Activated T-cell treated with anti-CD3 and anti-CD28 coated beads, Interleukin-2, amount 50 U/mL, for 1 hour (primary cell): ENCODE measurements at regions not wholly inside any gene's neighbourhood (a gene's known extent, or its start where the extent isn't known, plus 50 kb on each side); places are given as distances from the start of the nearest gene placed in this dataset.
A peak's percentile ranks its signal among the peaks of the same experiment; 100 is the strongest.

Experiments
- DNase-seq: peaks from one replicate; pipeline ENCODE4 v3.0.0-alpha.2; 2020

DNA sequence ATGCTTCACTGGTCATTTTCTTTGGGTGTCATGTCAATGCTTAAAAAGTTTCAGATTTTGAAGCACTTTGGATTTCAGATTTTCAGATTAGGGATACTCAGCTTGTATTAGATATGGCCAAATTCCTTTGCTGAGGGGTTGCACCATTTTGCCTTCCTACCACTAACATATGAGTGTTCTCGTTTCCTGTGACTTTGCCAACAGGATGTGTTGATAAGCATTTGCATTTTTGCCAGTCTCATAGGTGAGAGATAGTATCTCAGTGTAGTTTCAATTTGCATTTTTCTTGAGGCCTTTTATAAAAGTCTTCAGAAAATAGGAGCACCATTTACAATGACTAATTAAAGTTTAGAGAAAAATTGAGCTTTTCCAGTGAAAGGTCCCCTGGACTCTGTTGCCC, 71.6 kb upstream of the CLCN4 start:
- no peak for DNase-seq

DNA sequence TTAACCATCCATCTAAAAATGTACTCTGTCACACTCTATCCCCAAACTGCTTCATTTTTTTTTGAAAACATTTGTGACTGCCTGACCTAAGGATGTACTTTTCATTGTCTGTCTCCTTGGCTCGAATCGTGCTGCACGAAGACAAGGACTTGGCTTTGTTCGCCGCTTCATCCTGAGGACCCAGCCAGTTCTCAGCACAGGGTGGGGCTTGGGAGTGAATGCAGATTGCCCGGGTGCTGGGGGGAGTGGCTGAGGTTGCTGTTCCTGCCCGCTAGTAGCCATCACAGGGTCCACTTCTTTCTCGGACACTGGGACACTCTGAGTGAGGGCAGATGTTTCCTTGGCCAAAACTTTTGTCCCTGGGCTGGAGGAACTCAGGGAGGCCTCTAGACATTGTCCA, 70.1 kb upstream of the CLCN4 start:
- DNase-seq = no peak

DNA sequence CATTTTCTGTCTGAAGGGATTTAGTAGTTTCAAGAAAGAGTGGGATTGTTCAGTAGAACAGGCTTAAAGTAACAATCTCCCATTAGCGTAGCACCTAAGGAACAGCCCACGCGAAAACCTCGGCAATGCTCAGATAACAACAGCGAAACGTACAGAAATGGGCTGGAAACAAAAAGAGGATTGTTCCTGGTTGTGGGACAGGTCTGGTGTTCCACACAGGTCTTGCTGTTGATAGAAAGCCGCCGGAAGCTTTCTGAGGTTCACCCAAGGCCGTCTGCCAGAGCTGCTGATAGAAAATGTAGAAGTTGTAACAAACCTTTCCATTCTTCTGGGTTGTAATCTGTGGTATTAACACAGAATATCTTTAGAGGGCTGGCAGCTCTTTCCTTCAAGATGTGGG, 69.4 kb upstream of the CLCN4 start:
- DNase-seq = no peak

DNA sequence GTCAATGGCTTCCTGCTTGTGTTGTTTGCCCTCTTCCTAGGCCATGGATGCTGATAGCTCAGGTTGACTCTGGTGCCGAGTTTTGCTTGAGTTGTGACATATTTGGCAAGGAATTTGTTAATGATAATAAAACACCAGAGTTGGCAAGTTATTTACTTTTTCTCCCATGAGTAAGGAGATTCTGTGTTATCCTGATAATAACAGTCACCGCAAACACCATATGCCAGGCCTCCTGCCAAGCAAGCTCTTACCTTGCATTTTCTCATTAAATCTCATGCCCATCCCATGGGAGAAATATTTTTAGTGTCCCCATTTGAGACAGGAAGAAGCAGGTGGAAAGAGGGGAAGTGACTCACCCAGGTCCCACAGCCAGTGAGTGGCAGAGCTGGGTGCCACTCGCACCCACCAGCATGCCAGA, 67.4 kb upstream of the CLCN4 start:
- DNase-seq = no peak

DNA sequence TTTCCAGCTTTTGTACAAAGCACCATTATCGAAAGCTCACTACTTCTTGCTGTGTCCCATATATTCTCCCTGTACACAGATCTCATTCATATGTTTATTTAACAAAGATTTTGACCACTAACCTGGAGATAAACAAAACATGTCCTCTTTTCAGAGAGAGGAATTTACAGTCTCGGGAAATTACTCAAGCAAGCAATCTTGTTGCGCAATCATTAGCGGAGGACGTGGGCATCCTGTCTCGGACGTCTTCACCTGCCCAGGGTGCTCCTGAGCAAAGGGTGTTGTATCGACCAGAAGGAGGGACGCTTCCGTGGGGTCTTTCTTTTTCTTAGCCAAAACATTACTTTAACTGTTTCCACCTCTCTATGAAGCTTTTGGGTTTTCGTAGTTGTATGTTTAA, 66.5 kb upstream of the CLCN4 start:
- no peak for DNase-seq

DNA sequence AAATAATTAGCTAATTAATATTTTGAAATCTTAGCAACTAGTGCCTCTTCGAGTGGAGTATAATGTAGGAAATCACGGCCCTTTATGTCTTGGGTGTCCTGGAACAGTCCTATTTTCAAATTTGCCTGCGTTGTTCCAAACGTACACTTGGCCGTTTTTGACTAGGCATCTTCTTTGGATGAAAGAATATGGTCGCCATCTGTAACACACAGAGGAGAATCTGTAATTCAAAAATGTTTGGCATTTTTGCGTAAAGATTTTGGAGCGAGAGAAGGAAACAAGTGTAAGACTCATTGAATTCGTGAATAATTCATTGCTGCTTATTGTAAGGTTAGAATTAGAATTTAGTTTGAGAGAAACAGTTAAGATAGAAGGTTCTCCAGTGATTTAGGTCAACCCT, 61.5 kb upstream of the CLCN4 start:
- DNase-seq = no peak

DNA sequence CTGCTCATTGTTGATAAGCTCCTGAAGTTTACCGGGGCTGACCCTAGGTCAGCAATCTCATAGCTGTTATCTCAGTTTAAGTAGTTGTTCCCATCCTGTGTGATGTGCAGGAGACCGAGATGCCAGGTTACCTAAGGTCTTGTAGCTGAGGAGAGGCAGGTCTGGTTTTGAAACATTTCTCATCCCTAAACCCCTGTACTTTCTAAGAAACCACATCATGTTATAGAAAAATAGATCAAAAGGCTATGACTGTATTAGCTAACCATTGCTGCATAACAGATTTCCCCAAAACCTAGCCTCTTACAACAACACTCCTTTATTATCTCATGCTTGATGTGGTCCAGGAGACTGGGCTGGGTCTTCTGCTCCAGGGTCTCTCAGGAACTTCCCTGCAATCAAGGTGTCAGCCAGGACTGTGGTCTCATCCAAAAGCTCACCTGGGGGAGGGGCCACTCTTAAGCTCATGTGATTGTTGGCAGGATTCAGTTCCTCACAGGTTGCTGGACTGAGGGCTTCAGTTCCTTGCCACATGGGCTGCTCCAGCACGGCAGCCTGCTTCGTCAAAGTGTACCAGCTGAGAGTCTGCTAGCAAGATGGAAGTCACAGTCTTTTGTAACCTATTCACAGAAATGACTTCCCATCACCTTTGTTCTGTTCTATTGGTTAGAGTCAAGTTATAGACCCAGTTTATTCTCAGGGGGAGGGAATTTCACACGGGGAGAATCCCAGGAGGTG, 60.9 kb upstream of the CLCN4 start:
- no peak for DNase-seq

DNA sequence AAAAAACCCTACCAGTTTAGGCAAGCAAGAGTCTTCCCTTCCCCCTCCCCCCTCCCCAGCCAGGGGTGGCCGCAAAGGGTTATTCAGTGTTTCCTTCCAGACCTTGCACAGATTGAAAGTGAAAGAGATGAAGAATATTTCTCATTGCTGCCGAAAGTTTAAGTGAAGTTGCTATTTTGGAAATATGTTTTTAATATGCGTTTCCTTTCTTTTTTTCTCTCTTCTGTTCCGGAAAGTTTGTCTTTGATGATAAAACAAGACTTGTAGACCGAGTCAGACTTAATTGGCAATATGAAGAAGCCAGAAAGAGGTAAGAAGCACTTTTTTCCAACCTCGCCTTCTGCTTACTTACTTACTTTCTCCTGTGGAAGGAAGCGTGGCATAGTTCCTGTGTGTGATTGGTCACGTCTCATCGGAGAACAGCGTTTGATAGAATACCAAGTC, 58.5 kb upstream of the CLCN4 start:
- DNase-seq = peak; percentile 52

DNA sequence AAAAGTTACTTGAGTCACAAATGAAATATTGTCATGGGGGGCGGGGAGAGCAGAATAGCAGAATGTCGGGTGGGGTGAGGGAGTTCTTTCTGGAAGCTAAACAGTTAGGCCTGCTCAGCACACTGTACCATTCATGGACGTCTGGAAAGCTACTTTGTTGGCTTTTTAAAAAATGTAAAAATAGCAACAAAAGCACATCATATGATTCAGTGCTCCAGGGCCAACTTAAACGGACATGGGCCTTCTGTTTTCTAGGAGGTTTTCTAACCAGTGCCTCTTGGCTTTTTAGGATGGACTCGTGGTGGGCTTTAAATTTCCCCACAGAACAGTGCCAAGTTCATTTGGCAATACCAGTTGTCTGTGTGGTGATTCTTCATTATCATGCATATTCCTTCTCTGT, 57.4 kb upstream of the CLCN4 start:
- no peak for DNase-seq

DNA sequence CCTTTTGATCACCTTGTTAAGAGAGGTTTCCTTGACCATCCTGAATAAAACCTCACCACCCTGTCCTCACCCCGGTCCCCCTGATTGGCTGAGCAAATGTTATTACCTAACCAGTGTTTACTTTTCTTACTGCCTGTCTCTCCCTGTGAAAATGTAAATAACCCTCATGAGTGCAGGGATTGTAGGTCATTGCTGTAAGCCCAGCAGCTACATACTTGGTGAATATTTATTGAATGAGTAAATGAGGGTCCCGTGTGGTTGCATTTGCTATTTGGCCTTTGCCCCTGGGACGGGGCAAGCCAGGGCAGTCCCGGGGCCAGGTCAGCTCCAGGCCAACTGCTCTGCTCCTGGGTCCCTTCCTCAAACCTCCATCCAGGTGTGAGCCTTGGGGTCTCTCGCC, 55.5 kb upstream of the CLCN4 start:
- DNase-seq = no peak

DNA sequence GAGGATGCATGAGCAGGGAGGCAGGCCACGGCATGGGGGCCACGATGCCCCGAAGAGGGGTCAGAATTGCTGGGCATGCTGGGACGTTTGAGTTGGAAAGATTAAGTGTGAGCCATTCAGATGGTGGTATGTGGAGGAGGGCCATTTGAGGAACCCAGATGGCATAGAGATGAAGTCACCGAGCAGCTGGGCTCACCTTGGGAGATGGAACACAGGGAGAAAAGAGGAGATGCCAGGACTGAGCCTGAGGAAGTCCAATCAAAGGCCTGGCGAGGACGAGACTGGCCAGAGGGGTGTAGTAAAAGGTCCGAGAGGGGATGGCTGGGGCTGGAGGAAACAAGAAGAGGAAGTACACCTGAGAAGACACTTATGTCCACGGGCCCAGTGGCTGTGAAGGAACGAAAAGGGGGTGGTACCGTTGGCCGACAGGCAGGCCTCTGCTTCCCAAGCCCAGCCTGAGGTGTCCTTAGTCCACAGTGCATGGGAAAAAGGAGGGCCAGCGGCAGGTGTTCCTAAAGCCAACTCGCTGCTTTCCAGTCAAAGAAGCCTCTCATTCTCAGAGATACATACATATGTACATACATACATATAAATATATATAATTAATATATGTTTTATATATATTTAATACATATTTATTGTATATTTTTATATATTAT, 54.6 kb upstream of the CLCN4 start:
- DNase-seq = no peak

DNA sequence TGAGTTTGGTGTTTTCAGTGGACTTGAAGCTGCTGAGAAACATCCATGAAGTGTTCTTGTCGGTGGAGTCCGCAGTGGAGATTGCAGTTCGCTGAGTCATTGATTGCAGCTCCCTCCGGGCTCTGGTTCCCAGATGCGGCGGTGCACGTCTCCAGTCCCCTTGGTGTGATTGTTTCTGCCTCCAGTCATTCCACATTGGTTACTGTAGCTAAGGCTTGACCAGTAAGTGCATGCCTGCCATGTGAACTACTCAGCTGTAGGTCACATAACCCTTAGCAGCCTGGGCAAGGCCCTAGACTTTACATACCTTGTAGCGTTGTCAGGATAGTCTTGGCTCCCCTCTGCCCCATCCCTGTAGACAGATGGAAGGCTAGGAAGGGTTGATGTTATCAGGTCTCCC, 53.8 kb upstream of the CLCN4 start:
- no peak for DNase-seq

DNA sequence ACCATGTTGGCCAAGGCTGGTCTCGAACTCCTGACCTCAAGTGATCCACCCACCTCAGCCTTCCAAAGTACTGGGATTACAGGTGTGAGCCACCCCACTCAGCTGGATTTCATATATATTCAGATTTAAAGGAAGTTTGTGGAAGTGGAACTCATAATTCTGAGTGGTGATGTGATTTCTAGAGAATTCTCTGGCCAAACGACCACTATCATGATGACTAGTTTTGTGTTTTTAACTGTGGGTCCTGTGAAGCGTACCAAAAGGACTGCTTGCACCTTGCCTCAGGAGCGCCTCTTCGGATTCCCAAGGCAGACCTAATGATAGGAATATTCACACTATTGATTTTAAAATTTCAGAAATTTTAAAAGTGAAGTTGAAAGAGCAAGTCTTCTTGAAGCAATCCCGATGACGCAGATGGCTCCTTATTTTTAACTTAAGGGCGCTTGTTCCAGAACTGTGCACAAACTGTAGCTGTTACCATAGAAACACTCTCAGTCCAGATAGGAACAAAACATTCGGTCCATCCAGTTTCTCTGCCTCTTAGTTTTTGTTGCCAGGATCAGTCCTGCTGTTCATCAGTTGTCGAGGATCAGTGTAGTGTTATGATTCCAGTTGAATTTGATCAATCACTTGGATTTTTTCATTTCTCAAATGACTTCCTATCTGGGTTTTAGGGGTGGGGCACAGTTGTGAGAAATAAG, 51.7 kb upstream of the CLCN4 start:
- no peak for DNase-seq

DNA sequence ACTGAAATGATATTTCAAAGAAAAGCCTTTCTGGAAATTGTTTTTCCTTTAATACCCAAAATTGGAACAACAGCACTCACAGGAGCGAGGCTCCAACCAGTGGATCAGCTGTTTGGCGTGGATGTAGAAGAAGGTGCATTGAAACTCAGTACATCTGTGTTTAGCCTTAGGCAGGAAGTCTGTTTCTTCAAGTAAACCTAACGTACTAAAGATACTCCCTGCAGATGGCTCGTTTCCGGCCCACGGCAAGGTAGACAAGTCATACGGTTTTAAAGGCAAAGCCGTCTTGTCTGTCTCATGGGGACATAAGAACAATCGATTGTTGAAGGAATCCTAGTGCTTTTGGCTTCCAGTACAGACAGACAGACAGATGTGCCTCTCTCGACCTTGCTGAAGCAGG, 50.0 kb upstream of the CLCN4 start:
- DNase-seq = peak; percentile 46
